Mononuclear cell (primary cell): ENCODE measurements at regions not wholly inside any gene's neighbourhood (a gene's known extent, or its start where the extent isn't known, plus 50 kb on each side); places are given as distances from the start of the nearest gene placed in this dataset.

Experiments used
- H3K27me3 ChIP-seq: 2 replicates; pipeline ENCODE4 v1.6.0; 2011; ENCODE audit warnings: low read length, control low read depth; ENCODE audit not compliant: insufficient read depth
- H3K4me1 ChIP-seq: 2 replicates; pipeline ENCODE4 v1.5.1; 2011; ENCODE audit warnings: mild to moderate bottlenecking, low read length, control low read depth; ENCODE audit not compliant: insufficient read depth
- H3K4me3 ChIP-seq: 2 replicates; pipeline ENCODE4 v1.5.1; 2011; ENCODE audit warnings: mild to moderate bottlenecking, low read length, moderate library complexity
- H3K9me3 ChIP-seq: 2 replicates; pipeline ENCODE4 v1.5.1; 2011; ENCODE audit warnings: low read depth, mild to moderate bottlenecking, control low read depth, low read length

- no peaks in the 10 kb centered on the region for H3K4me1 ChIP-seq
- H3K27me3 ChIP-seq: no peaks in the 10 kb centered on the region
- no peaks in the 10 kb centered on the region for H3K9me3 ChIP-seq
- H3K4me3 ChIP-seq: no peak overlapping the region
Measured at GRCh38 chr1:55376897-55377296, 161.7 kb upstream of the USP24 start.

- Histone ChIP-seq H3K4me1 (no peaks in the 10 kb centered on the region), H3K9me3 (no peaks in the 10 kb centered on the region), H3K27me3 (no peaks in the 10 kb centered on the region), H3K4me3 (no peak overlapping the region)
Measured at GRCh38 chr1:55375617-55376258, 160.6 kb upstream of the USP24 start.

GRCh38 chr1:55374801-55375616 is 159.8 kb upstream of the USP24 start:
- Histone ChIP-seq H3K27me3 (peaks cover 2% of the 10 kb centered on the region), H3K4me3 (no peak overlapping the region), H3K9me3 (no peaks in the 10 kb centered on the region), H3K4me1 (no peaks in the 10 kb centered on the region)

DNA sequence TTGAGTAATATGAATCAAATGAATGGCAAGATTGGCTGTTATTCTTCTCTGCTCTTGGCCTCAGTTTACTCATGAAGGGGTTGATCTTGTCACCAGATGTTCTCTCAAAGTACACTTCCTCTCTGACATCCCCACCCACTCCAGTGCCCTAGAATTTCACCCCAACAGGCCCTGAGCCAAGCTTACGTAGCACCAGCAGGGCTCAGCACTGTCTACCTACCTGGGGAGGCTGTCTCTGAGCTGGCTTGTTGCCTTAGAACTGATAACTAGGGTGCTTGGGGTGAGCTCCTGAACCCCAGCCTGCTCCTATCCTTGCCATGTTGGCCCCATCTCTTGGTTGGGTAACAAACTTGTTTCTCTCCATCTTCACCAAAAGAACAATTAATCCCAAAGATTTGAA is 159.1 kb upstream of the USP24 start:
- Histone ChIP-seq H3K9me3 (no peaks in the 10 kb centered on the region), H3K4me3 (no peak overlapping the region), H3K4me1 (no peaks in the 10 kb centered on the region), H3K27me3 (peaks cover 2% of the 10 kb centered on the region)

GRCh38 chr1:55369474-55369873 is 154.3 kb upstream of the USP24 start:
- Histone ChIP-seq H3K4me3 (no peak overlapping the region), H3K27me3 (peaks cover 2% of the 10 kb centered on the region), H3K9me3 (no peaks in the 10 kb centered on the region), H3K4me1 (no peaks in the 10 kb centered on the region)

GRCh38 chr1:55368698-55369097 is 153.5 kb upstream of the USP24 start:
- H3K9me3 ChIP-seq: no peaks in the 10 kb centered on the region
- no peaks in the 10 kb centered on the region for H3K4me1 ChIP-seq
- H3K4me3 ChIP-seq: no peak overlapping the region
- peaks cover 2% of the 10 kb centered on the region for H3K27me3 ChIP-seq

GRCh38 chr1:55367273-55367672 is 152.1 kb upstream of the USP24 start:
- H3K4me1 ChIP-seq: no peaks in the 10 kb centered on the region
- no peak overlapping the region for H3K4me3 ChIP-seq
- H3K9me3 ChIP-seq: no peaks in the 10 kb centered on the region
- H3K27me3 ChIP-seq: peaks cover 2% of the 10 kb centered on the region

GRCh38 chr1:55364216-55364615 is 149.1 kb upstream of the USP24 start:
- H3K4me3 ChIP-seq: no peak overlapping the region

DNA sequence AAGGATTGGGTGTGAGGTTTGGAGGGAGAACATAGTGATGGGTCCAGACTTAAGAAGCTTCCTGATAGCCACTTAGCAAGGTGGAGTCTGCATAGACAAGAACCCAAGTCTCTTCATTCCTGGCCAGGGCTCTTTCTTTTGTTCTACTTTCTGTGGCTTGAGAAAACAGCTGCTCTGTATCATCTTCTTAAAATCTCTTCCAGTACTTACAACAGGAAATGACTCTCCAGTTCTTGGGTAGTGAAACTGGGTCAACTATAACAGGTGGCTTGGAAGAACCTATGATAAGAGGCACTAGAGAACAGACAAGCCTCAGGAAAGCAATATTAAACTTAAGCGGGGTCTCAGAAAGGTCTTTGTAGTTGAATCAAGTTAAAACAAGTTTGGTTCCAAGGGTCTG is 148.1 kb upstream of the USP24 start:
- Histone ChIP-seq H3K9me3 (no peaks in the 10 kb centered on the region), H3K27me3 (no peaks in the 10 kb centered on the region), H3K4me3 (no peak overlapping the region), H3K4me1 (no peaks in the 10 kb centered on the region)

More at GRCh38 chr1:55364216-55364615, 149.1 kb upstream of the USP24 start:
- Histone ChIP-seq H3K4me1 (no peaks in the 10 kb centered on the region), H3K9me3 (no peaks in the 10 kb centered on the region), H3K27me3 (no peaks in the 10 kb centered on the region)

- no peaks in the 10 kb centered on the region for H3K9me3 ChIP-seq
- H3K27me3 ChIP-seq: no peaks in the 10 kb centered on the region
- H3K4me3 ChIP-seq: no peak overlapping the region
- no peaks in the 10 kb centered on the region for H3K4me1 ChIP-seq
Measured at GRCh38 chr1:55362558-55362957, 147.4 kb upstream of the USP24 start.

- H3K9me3 ChIP-seq: no peaks in the 10 kb centered on the region
- no peak overlapping the region for H3K4me3 ChIP-seq
- H3K4me1 ChIP-seq: no peaks in the 10 kb centered on the region
- H3K27me3 ChIP-seq: no peaks in the 10 kb centered on the region
Measured at GRCh38 chr1:55359611-55360010, 144.4 kb upstream of the USP24 start.

- Histone ChIP-seq H3K9me3 (no peaks in the 10 kb centered on the region), H3K4me3 (no peak overlapping the region), H3K27me3 (no peaks in the 10 kb centered on the region), H3K4me1 (no peaks in the 10 kb centered on the region)
Measured at GRCh38 chr1:55358581-55358980, 143.4 kb upstream of the USP24 start.

GRCh38 chr1:55355549-55355948 is 140.4 kb upstream of the USP24 start:
- Histone ChIP-seq H3K4me1 (no peaks in the 10 kb centered on the region), H3K4me3 (no peak overlapping the region), H3K27me3 (no peaks in the 10 kb centered on the region), H3K9me3 (no peaks in the 10 kb centered on the region)

- Histone ChIP-seq H3K4me3 (no peak overlapping the region), H3K4me1 (no peaks in the 10 kb centered on the region), H3K9me3 (no peaks in the 10 kb centered on the region), H3K27me3 (no peaks in the 10 kb centered on the region)
Measured at GRCh38 chr1:55353707-55354620, 138.8 kb upstream of the USP24 start.

DNA sequence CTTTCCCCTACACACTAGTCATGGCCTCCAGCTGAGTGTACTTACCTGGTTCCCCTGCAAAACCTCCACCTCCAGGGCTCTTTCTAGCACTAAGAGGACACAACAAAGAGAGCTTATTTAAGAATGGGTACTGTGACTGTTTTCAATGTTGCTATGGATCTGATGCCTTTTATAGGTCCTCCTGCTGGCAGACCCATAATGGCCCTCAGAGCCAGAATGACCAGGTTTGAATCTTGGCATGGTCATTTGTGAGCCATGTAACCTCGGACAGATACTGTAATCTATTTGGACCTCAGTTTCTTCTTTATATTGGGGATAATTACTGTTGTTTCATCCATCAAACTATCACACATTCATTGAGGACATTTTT is 137.6 kb upstream of the USP24 start:
- no peaks in the 10 kb centered on the region for H3K27me3 ChIP-seq
- H3K9me3 ChIP-seq: no peaks in the 10 kb centered on the region
- H3K4me3 ChIP-seq: no peak overlapping the region
- H3K4me1 ChIP-seq: no peaks in the 10 kb centered on the region
